GM18508 (cell line): ENCODE measurements at regions not wholly inside any gene's neighbourhood (a gene's known extent, or its start where the extent isn't known, plus 50 kb on each side); places are given as distances from the start of the nearest gene placed in this dataset.

Experiments
- ATAC-seq: cut with Tn5 transposase; IDR thresholded peaks from one replicate; pipeline ENCODE4 v1.9.1; 2021; ENCODE audit warnings: moderate number of reproducible peaks; ENCODE audit not compliant: insufficient read depth, unreplicated experiment

DNA sequence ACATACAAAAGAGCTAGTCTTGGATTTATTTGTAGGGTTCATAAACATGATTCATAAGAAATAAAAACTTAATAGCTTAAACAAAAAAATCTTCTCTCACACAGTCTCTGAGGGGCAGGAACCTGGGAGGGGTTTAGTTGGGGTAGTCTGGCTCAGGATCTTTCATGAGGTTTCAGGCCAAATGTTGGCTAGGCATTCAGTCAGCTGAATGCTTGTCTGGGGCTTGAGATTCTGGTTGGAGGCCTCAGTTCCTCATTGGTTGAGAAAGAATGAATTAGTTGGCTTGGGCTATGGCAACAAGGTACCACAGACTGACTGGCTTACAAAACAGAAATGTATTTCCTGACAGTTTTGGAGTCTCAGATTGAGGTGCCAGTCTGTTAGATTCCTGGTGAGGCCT lies 74.3 kb downstream of the ANKRD7 start:
- ATAC-seq, result no peak

DNA sequence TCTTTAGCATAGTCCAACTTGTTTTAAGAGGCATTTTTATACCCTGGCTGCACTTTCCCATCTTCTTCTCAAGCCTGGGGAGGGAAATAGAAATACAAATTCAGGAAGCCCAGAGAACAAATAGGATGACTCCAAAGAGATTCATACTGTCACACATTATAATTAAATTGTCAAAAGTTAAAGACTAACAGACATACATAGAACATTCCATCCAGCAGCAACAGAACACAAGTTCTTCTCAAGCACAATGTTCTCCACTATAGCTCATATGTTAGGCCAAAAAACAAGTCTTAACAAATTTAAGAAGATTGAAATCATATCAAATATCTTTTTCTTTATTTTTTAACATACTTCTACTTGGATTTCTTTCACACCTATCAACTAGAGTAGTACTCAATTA lies 75.7 kb downstream of the ANKRD7 start:
- ATAC-seq, result no peak

DNA sequence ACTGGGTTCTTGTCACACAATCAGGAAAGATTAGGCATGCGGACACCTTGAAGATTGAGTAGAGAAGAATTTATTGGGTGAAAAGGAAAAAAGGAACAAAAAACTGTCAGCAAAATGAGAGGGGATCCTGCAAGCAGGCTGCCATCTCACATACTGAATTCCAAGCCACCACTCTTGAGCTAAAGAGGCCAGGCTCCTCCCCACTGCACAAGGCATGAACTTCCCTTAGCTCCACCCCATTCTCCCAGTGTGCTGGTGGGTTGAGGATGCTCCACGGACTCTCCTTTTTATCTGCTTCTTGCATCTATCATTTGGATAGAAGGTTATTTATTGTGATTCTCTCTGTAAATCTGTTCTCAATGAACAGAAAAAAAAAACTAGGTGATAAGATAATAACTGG lies 79.6 kb downstream of the ANKRD7 start:
- ATAC-seq, result no peak

DNA sequence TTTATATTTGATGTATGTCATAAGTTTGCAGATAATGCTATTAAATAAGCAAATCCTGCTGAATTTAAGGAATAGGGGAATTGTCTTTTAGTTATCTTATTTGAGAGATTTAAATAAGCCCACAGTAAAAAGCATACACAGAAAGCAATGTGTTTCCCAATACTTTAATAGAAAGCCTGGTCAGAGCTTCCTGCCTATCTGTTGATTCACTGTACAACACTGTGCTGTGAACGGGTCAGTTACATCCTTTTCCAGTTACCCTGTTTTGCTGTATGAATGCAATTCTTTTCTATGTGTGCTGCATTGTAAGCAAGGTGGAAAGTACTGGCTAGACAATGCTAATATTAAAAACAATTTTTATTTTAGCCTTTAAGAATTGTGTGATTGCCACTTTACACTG lies 81.2 kb downstream of the ANKRD7 start:
- ATAC-seq, result no peak

DNA sequence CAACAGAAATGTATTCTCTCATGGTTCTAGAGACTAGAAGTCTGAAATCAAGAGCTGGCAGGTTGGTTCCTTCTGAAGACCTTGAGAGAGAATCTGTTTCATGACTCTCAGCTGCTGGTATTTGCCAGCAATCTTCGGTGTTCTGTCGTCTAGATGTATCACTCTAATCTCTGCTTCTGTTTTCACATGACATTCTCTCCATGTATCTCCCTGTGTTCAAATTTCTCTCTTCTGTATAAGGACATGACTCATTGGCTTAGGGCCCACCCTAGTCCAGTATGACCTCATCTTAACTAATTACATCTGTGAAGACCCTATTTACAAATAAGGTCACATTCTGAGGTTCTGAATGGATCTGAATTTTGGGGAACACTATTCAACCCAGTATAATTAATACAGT lies 82.3 kb downstream of the ANKRD7 start:
- ATAC-seq, result no peak

DNA sequence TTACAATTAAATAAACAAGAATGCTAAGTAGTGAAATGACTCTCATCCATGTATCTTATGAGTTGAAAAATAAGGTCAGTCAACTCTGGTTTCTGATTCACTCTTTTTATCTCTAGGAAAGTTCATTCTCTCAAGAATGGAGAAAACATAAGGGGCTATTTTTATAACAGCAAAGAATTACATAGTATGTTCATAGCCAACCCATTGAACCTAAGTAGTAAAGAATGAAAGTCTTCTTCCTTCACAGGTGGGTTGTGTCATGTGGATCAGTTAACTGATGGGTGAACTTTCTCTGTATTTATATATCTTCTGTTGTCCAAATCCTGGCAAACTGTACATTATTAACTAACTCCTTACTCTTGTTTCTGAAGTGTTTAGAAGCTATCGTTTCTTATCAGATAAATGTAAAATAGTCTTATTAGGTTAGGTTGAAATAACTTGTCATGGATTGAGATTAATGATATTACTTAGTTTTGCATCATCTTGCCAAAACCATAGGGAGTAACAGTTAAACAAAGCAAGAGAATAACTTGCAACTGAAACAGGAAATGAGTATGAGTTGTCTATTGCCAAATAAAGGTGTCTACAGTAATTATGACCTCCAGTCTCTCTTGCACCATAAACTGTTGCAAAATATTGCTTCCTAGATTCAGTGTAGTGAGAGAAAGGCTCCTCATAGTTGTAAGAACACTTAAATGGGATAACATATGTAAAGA lies 86.8 kb downstream of the ANKRD7 start:
- ATAC-seq, result peak; percentile 57

DNA sequence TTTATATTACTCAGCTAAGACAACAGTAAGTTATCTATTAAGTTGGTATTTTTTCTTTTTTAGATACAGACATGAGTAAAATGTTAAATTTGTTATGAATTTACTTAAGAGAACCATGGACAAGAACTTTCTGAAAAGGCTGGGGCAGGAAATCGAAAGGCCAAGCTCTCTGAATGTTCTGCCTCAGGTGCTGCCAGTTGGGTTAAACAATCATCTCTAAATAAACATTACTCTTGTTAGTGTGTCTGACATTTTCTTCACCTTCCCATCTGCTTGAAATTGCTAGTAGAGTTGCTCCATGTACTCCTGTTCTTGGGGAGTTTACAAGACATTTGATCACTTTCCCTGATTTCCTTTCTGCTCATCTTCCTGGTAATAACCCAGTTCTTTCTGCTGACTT lies 87.5 kb downstream of the ANKRD7 start:
- ATAC-seq, result peak; percentile 36

DNA sequence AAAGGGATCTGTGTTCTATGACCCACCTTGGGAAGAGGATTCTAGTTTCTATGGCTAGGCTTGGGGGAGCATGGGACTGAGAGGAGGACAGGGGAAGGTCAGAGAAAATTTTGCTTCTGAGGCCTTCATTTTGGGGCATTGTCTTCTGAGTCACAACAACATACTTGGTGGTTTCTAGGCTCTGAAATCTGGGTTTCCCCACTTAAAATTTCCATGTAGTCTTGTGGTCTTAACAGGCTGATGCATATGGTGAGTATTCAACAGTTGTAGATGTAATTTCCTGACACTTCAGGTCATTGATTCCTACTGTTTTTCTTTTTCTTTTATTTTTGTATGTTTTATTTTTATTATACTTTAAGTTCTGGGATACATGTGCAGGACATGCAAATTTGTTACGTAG lies 88.5 kb downstream of the ANKRD7 start:
- ATAC-seq, result peak; percentile 63

DNA sequence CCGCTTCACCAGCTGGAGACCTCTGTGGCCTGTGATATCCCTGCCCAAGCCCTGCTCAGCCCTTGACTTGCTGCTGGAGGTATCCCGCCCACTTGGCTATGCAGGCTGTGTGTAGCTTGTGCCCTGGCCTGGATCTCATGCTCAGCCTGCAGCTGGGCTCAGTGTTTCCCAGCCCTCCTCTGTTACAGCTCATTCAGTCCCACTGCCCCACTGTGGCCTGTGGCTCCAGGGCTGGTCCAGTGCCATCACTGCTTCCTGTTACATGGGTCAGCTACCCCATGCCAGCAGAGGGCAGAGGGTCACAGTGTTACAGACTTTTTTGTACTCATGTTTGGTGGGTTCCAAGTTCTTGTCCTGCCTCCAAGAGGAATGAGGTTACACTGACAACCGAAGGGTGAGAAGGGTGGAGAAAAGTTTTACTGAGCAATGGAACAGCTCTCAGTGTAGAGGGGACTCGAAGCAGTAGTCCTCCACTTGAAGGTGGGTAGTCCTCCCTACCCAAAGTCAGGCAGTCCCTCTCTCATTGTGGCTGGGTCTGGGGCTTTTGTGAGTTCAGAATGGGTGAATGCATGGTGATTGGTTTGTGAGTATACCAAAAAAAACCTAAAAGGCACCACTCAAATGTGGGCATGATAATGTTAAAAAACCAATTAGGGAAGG lies 100.4 kb downstream of the ANKRD7 start:
- no peak for ATAC-seq

DNA sequence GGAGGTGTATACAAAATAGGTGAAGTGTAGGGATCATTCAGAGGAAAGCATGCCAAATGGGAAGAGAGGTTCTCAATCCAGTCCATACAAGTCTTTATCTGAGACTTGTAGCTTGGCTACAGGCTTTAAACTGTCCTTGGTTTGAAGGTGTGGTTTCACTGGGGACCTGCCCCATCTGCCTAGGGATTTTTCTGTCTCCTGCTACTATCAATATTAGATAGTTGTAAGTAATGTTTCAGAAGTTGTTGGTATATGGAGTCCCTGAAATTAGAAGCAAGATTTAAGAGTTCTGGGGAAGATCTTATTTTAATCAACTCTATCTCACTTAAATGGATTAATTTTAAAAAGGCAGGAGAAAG lies 100.9 kb downstream of the ANKRD7 start:
- no peak for ATAC-seq

DNA sequence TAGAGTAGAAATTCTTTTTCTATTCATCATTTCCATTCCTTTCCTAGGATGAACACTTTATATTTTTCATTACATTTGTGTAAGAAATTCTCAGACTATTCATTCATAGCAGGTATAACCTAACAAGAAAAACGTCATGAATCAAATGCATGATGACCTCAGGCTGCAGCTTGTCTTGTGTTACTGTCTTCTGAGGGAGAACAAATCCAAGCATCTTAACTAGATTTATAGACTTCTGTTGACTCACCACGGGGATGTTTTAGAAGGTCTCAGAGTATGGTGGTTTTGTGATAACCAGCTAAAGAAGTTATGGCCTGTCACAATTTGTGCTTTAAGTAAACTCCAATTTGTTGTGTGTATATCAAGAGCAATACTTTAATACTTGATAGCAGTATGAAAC lies 102.7 kb downstream of the ANKRD7 start:
- ATAC-seq, result no peak

DNA sequence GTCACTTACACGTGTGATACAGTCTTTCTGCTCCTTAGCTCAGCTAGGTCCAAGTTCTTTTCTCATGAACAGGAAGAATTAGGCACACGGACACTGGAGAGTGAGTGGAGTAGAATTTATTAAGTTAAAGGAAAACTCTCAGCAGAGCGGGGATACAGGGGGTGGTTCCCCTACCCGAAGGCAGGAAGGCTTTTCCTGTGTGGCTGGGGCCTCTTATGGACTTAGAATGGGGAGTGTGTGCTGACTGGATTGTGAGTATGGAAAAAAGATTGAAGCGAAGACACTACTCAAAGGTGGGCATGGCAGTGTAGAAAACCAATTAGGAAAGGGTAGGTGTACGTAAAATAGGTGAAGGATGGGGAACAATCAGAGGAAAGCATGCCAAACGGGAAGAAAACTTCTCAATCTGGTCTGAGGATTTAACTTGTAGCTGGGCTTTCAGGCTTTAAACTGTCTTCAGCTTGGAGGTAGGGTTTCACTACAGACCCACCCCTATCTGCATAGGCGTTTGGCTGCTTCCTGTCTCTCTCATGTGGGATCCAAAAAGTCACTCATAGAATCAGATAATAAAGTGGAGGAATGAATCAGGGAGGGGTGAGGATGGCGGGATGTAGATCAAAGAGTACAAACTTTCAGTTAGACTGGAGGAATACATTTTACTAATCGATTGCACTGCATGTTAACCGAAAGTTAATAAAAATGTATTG lies 104.2 kb downstream of the ANKRD7 start:
- ATAC-seq, result no peak

DNA sequence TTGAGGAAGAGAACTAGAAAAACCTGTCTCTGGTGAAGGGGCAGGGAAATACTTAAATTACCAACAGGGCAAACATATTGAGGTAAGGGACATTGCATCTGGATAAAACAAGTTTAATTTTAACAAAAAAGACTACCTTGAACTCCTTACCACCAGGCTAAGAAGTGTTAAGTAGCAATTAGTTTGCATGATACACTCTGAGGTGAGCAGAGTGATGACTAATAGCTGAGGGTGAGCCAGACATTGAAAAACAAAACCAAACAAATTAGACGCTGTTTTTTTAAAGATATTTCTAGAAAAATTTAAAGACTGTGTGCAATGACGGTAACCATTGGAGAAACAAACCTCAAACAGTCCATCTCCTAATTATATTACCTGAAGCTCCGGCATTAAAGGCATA lies 105.9 kb downstream of the ANKRD7 start:
- no peak for ATAC-seq

DNA sequence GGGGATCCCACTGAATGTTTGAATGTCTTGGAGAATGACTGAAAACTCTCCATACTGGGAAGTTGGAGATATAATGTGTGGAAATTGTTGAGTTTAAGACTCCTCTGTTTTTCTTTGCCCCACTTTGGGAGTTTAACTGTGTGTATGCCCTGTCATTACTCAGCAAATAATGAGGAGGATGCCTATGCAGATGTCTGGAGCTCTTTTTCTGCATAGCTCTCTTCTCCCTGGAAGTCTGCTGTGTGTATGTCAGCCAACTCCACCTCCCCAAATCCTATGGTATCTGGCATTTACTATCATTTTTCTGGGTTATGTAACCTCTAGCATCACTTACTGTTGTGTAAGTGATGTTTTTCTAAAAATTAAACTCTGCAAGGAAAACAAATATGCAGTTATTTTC lies 122.2 kb downstream of the ANKRD7 start:
- no peak for ATAC-seq

DNA sequence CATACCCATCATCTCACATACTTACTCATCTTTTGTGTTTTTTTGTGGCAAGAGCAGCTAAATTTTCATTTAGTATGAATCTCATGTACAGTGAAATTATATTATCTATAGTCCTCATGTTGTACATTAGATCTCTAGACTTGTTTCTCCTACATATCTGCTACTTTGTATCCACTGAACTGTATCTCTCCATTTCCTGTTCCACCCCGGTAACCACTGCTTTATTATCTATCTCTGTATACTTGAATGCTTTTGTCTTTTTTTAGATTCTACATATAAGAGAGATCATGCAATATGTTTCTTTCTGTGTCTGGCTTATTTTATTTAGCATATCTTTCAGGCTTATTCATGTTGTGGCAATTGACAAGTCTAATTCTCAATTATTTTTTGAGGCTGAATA lies 125.1 kb downstream of the ANKRD7 start:
- ATAC-seq, result no peak

DNA sequence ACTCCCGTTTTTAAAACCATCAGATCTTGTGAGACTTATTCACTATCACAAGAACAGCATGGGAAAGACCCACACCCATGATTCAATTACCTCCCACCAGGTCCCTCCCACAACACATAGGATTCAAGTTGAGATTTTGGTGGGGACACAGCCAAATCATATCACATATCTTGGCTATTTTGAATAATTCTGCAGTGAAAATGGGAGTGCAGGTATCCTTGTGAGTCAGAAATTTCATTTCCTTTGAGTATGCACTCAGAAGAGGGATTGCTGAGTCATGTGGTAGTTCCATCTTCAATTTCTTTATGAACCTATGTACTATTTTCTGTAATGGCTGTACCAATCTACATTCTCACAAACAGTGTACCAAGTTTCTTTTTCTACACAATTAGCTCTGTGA lies 125.8 kb downstream of the ANKRD7 start:
- no peak for ATAC-seq

DNA sequence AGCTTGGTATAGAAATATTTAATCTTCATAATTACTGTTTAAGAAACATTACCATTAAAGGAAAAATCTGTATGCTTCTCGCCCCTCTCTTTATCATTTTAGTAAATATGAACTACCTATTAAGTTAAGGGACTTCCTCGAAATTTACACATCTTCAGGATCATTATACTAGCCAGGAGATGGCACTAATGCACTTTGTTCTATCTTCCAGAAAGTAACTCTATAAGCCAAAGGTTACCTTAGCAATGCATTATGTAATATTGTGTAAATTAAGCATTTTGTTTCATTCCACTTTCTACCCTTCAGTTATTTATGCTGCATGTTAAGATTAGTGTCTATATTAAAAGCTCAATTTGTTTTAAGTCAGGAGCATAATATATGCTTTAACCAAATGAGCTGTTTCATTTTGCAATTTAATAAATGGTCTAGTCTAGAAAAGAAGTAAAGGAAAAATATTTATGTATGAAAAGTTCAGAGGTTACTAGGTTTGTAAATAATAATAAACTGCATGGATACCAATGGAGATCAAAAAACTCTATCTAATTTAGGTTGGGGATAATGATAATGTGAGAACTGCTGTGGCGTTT lies 128.5 kb downstream of the ANKRD7 start:
- ATAC-seq, result no peak

DNA sequence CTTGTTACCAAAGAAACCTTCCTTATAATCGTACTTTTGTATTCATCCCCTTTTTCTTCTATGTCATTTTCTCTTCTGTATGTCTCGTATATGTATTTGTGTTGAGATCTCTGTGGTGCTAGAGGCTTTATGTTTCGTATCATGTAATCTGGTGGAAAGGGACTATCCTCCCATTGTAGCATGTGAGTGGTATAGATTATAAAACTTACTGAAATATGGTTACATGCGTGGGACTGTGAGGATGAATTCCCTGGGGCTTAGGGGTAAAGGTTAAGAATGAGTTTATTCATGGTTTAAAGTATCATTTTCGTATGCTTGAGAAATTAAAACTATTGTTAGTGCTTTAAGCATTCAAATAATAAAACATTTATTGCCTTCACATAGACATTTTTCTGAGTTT lies 141.9 kb downstream of the ANKRD7 start:
- no peak for ATAC-seq

DNA sequence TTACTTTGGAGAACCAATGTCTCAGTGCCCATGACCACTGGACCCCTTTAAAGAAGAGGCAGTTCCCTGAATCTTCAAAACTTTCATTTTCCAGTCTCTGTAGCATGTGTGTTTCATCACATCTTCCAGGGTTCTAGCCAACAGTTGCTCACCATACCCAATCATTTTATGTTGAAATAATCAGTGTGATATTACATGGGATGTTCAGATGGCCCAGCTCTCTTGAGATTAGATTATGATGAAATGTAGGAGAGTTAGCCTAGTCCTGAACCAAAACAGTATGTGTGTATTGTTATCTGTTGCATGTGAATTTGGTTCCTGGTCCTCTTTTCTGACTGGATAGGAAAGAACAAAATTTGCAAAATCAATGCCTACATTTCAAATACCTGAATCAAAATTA lies 144.5 kb downstream of the ANKRD7 start:
- no peak for ATAC-seq

DNA sequence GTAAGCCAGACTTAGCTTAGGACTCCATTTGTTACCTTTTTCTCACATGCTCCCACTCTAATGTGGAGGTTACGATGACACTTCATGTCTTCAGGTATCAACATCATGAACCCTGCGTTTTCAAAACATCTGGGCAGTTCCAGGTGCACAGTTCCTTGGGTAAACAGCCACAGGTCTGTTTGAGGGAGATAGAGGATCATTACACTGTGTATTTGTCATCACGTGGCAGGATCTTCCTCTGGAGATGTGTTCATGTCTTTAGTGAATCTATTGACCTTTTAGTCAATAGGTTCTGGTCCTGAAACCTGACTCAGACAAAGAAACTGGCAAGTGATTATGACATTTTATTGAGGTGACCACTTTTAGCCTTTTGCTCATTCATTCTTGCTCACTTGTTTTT lies 145.5 kb downstream of the ANKRD7 start:
- no peak for ATAC-seq

DNA sequence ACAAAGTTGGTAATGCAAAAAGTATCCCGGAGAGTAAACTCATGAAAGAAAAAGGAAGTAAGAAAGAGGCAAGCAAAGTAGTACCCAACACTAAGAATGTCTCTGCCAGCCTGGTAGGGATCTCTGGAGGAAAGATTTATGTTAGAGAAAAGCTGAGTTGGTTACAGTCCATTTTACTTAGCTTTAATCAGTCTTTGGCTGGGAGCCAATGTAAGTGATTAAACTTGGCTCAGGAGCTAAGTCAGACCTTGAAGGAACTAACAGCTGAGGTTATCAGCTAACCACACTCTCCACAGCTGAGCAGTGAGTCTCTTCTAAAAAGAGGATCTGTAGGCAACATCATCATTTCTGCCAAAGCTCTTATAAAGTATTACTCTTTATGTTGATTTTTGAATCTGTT lies 148.0 kb downstream of the ANKRD7 start:
- ATAC-seq, result no peak
